Neuron (in vitro differentiated cells): ENCODE measurements at regions not wholly inside any gene's neighbourhood (a gene's known extent, or its start where the extent isn't known, plus 50 kb on each side); places are given as distances from the start of the nearest gene placed in this dataset.
"Not testable (repeated sequence)": the region's sequence is repeated elsewhere in the genome, so short reads cannot be mapped to it uniquely, and the experiment has no call there.

ENCODE experiments used
- H2AFZ ChIP-seq: one replicate; pipeline ENCODE4 v1.6.1; 2013; ENCODE audit warnings: low read depth, mild to moderate bottlenecking, inconsistent platforms, low read length, moderate library complexity
- H3K27me3 ChIP-seq: one replicate; pipeline ENCODE4 v1.6.1; 2013; ENCODE audit warnings: low read length; ENCODE audit not compliant: insufficient read depth
- H3K36me3 ChIP-seq: one replicate; pipeline ENCODE4 v1.6.1; 2013; ENCODE audit warnings: low read length; ENCODE audit not compliant: insufficient read depth
- H3K4me1 ChIP-seq: one replicate; pipeline ENCODE4 v1.6.1; 2013; ENCODE audit warnings: low read length; ENCODE audit not compliant: insufficient read depth
- H3K4me3 ChIP-seq: 2 replicates; pipeline ENCODE4 v1.5.1; 2013; ENCODE audit warnings: mild to moderate bottlenecking, low read length, moderate library complexity
- H3K9me3 ChIP-seq: one replicate; pipeline ENCODE4 v1.6.1; 2013; ENCODE audit warnings: low read length

DNA sequence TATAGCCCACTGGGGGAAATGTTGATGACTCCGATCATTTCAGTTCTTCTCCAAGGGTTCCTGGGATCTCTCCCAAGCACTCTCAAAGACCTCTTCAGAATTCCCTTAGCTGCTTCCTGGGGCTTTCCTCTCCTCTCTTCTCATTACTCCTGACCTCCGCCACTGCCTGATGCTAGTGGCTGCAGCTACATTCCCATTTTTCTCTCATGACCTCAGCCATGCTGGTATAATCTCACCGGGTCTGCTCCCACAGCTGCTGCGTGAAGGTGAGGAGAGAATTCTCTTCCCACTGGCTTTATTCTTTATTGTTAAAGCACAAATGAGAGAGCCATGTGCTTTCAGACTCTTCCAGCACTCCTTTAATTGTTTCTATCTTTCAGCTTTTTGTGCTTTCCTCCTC is 312.0 kb upstream of the ETAA1 start:
- H3K36me3 ChIP-seq, result no peaks in the 10 kb centered on the region
- H3K27me3 ChIP-seq, result no peaks in the 10 kb centered on the region
- H3K9me3 ChIP-seq, result no peaks in the 10 kb centered on the region
- no peak overlapping the region for H3K4me3 ChIP-seq
- H2AFZ ChIP-seq, result no peak overlapping the region
- no peaks in the 10 kb centered on the region for H3K4me1 ChIP-seq

DNA sequence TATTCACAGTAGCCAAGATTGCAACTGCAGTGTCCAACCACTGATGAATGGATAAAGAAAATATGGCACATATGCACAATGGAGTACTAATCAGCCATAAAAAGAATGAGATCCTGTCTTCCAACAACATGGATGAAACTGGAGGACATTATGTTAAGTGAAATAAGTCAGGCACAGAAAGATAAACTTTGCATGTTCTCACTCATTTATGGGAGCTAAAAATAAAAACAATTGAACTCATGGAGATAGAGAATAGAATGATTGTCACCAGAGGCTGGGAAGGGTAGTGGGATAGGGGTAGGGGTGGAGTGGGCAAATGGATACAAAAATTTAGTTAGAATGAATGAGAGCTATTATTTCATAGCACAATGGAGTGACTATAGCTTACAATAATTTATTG is 305.5 kb upstream of the ETAA1 start:
- Histone ChIP-seq H3K4me3 (no peak overlapping the region), H3K36me3 (no peaks in the 10 kb centered on the region), H3K9me3 (no peaks in the 10 kb centered on the region), H3K4me1 (no peaks in the 10 kb centered on the region), H2AFZ (no peak overlapping the region), H3K27me3 (no peaks in the 10 kb centered on the region)

DNA sequence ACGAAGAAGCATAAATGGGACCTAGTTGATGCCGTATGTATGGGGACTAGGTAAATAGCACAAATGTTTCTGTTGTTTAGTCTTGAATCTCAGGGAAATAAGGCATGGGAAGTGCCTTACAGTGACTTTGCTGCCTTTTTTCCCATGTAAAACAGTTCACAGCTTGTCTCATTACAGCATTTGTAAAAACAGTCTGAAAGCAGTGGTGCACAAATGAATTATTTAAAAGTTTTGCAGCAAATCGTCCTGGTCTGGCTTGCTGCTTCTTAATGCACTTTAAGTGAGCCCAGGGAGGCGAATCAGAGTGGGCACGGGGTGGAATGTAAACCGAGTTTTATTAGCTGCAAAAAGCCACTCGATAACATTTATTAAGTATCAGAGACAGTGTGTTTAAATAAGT is 302.0 kb upstream of the ETAA1 start:
- H3K4me3 ChIP-seq, result no peak overlapping the region
- H3K9me3 ChIP-seq, result no peaks in the 10 kb centered on the region
- H3K27me3 ChIP-seq, result no peaks in the 10 kb centered on the region
- H3K36me3 ChIP-seq, result no peaks in the 10 kb centered on the region
- no peaks in the 10 kb centered on the region for H3K4me1 ChIP-seq
- H2AFZ ChIP-seq, result no peak overlapping the region

DNA sequence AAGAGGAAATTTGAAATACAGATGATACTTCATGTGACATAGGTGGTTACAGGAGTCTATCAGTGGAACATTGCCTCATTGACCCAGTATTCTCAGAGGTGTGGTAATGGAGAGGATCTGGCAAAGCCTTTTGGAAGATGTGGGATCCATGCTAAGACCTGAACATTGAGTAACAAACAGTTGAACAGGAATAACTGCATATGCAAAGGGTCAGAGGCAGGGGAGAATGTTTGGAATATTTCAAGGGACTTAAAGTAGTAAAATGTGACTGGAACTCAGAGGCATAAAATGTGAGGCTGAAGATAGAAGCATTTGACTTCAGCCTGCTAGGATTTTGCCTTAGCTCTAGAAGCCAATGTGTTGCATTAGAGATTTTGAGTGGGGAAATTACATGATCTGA is 300.2 kb upstream of the ETAA1 start:
- H3K4me1 ChIP-seq, result no peaks in the 10 kb centered on the region
- no peaks in the 10 kb centered on the region for H3K27me3 ChIP-seq
- no peak overlapping the region for H2AFZ ChIP-seq
- H3K36me3 ChIP-seq, result no peaks in the 10 kb centered on the region
- no peak overlapping the region for H3K4me3 ChIP-seq
- H3K9me3 ChIP-seq, result no peaks in the 10 kb centered on the region

DNA sequence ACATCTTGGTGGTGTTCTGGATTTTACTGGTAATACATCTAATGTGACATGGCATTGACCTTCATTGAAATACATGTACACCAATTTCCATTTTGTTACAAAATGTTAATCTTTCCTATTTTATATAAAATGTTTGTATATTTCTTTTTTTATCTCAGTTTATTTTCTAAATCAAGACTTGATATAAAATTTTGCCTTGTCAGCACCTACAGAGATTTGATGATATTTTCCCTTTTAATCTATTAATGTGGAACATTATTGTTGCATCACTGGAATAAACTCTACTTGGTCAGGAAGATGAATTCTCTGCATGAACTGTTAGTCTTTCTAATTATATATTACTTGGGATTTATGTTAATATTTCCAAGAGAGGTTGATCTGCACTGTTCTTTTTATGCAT is 294.0 kb upstream of the ETAA1 start:
- Histone ChIP-seq H3K27me3 (no peaks in the 10 kb centered on the region), H3K4me3 (no peak overlapping the region), H3K9me3 (no peaks in the 10 kb centered on the region), H3K4me1 (no peaks in the 10 kb centered on the region), H3K36me3 (no peaks in the 10 kb centered on the region), H2AFZ (no peak overlapping the region)

DNA sequence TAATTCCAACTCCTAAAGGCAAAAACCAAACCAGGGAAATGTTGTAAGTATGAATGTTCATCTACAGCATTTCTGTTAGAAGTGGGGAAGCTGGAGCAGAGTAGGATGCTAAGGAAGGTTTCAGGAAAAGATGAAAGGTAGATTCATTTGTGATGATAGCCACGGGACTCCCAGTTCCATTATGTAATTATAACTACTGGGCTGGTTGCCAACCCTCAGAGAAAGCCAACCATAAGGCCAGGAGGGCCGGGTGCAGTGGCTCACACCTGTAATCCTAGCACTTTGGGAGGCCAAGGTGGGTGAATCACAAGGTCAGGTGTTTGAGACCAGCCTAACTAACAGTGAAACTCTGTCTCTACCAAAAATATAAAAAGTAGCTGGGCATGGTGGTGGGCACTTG is 288.9 kb upstream of the ETAA1 start:
- Histone ChIP-seq H2AFZ (no peak overlapping the region), H3K4me3 (no peak overlapping the region), H3K27me3 (no peaks in the 10 kb centered on the region), H3K36me3 (no peaks in the 10 kb centered on the region), H3K4me1 (no peaks in the 10 kb centered on the region), H3K9me3 (no peaks in the 10 kb centered on the region)

DNA sequence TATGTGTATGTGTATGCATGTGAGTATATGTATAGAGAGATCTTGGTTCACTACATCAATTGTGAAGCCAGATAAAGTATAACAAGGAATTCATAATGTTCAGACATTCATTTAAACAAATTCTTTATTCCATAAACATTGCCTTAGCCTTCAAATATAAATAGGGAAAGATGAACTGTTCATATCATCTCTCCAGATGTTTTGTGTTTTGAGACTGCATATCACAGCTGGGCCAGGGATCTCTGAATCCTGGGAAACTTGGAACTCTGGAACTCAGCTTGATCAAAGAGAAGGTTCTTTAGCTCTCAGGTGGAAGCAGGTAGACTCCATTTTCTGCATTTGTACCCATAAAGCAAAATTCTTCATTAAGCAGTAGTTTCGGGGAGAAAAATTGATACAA is 272.6 kb upstream of the ETAA1 start:
- Histone ChIP-seq H3K4me1 (no peaks in the 10 kb centered on the region), H3K27me3 (no peaks in the 10 kb centered on the region), H2AFZ (no peak overlapping the region), H3K36me3 (no peaks in the 10 kb centered on the region), H3K4me3 (no peak overlapping the region), H3K9me3 (no peaks in the 10 kb centered on the region)

DNA sequence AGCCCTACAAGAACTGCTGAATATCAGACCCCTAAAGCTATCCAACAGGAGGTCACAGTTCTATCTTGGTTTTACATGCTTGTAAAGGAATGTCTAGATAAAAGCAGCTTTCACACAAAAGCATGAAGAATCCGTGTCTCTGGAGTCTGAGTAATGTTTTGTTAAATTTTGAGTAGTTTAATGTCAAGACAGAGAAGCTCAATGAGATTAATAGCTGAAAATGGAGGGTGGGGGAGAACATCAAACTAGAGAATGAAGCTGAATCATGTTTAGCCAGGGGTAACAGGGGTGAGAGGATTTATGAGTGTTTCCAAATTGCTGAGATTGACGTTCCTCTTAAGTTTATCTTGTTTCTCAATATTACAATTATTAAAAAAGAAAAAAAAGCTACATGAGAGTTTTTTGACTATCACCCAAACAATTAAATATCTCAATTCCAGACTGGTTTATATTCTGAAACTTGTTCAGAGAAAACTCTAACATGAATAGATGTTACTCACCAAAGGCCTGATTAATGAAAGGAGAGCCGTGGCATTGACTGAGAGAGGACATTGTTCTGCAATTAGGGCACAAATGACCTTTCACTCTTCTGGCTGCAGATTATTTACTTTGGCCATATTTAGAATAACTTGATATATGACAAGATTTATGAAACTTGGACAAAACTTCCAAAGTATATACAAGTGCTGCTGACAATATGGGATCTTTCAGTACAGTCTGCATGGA is 266.4 kb upstream of the ETAA1 start:
- Histone ChIP-seq H3K4me1 (no peaks in the 10 kb centered on the region), H2AFZ (no peak overlapping the region), H3K9me3 (no peaks in the 10 kb centered on the region), H3K4me3 (no peak overlapping the region), H3K27me3 (no peaks in the 10 kb centered on the region), H3K36me3 (no peaks in the 10 kb centered on the region)

DNA sequence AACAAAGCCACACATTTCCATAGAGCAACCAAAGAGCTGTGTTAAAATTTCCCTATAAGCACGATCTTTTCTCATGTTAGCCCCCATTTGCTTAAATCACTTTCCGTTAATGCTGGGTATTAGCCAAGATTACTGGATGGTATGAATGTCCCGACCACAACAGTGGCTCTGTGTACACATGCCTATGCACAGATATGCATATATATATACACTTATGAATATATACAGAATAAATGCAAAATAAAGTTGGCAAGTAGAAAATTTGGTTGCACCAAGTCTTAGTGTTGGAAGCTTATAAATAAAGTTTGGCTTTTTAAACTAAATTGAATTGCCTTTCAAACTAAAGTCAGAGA is 265.9 kb upstream of the ETAA1 start:
- H3K9me3 ChIP-seq, result no peaks in the 10 kb centered on the region
- H3K36me3 ChIP-seq, result no peaks in the 10 kb centered on the region
- no peaks in the 10 kb centered on the region for H3K27me3 ChIP-seq

DNA sequence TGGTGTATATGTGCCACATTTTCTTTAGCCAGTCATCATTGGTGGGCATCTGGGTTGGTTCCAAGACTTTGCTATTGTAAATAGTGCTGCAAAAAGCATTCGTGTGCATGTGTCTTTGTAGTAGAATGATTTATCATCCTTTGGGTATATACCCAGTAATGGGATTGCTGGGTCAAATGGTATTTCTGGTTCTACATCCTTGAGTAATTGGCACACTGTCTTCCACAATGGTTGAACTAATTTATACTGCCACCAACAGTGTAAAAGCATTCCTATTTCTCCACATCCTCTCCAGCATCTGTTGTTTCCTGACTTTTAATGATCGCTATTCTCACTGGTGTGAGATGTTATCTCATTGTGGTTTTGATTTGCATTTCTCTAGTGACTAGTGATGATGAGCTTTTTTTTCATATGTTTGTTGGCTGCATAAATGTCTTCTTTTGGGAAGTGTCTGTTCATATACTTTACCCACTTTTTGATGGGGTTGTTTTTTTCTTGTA is 264.6 kb upstream of the ETAA1 start:
- H3K4me1 ChIP-seq, H3K36me3 ChIP-seq, H2AFZ ChIP-seq, H3K27me3 ChIP-seq, H3K9me3 ChIP-seq, H3K4me3 ChIP-seq: not testable (repeated sequence)

More for the DNA sequence above, 265.9 kb upstream of the ETAA1 start:
- no peak overlapping the region for H3K4me3 ChIP-seq
- H2AFZ ChIP-seq, result no peak overlapping the region
- H3K4me1 ChIP-seq, result no peaks in the 10 kb centered on the region

DNA sequence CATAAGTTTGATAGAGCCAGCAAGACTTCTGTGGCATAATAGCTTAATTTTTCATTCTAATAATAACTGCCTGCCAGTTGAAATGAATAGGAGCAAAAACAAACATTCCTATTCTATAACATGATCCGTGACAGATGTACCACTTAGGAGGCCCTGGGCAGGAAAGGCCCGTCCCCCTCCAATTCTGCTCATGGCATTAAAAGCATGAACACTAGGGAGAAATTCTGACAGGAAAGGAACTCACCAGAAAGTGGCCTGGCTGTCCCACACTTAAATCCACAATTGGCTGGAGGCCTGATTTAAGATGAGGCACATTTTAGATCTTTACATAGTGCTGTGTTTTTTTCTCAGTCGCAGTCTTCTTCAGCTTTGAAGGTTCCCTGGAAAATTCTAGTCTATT is 261.9 kb upstream of the ETAA1 start:
- Histone ChIP-seq H3K4me3 (no peak overlapping the region), H3K9me3 (no peaks in the 10 kb centered on the region), H3K27me3 (no peaks in the 10 kb centered on the region), H3K4me1 (no peaks in the 10 kb centered on the region), H2AFZ (no peak overlapping the region), H3K36me3 (no peaks in the 10 kb centered on the region)

DNA sequence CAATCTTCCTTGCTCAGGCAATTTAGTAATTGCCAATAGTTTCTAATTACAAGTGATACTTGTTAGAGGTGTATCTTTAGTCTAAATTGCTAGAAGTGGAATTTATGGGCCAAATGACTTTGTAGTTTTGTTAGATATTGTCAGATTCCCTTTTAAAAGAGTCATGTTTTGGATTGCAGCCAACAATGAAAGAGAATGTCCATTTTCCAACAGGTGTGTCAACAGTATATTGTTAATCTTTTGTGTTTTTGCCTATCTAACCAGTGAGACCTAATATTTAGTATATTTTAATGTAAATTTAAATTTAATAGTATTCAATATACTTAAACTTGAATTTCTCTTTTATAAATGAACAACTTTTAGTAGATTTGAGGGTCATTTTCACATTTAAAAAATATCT is 259.4 kb upstream of the ETAA1 start:
- Histone ChIP-seq H3K4me1 (no peaks in the 10 kb centered on the region), H3K4me3 (no peak overlapping the region), H3K9me3 (no peaks in the 10 kb centered on the region), H3K27me3 (no peaks in the 10 kb centered on the region), H2AFZ (no peak overlapping the region), H3K36me3 (no peaks in the 10 kb centered on the region)

DNA sequence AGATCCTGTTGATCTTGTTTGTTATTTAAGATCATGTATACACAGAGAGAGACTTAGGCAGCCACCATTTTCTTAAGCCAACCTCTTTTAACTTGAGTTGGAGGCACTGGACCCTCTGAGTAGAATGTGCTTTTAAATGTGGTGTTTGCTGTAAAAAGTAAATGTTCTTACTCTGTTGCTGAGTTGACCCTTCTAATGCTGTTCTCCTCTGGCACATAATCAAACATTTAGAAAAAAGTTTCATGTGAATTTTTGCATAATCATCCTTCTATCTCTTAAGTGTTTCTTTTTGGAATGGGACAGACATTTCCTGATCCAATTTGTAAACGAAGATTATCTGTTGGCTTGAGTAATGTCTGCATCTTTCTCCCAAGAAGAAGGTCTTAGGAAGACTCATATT is 255.1 kb upstream of the ETAA1 start:
- no peaks in the 10 kb centered on the region for H3K27me3 ChIP-seq
- no peak overlapping the region for H3K4me3 ChIP-seq
- H2AFZ ChIP-seq, result no peak overlapping the region
- H3K36me3 ChIP-seq, result no peaks in the 10 kb centered on the region
- no peaks in the 10 kb centered on the region for H3K4me1 ChIP-seq
- H3K9me3 ChIP-seq, result no peaks in the 10 kb centered on the region

DNA sequence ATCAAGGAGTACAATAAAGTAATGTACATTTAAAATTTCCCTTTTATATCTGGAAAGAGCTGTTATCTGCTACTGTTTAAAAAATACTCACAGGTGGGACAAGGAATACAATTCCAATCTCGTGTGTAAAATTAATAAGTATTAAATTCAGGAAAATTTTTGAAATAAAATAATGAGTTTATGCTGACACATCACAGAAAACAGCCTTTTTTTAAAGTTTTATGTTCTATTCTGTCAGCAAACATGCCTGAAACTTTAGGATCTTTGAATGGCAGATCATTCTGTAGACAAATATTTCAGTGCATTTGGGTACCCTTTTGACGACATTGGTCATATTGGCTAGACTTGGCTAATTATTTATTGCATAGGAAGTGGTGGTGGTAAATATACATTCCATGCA is 254.4 kb upstream of the ETAA1 start:
- Histone ChIP-seq H2AFZ (no peak overlapping the region), H3K4me3 (no peak overlapping the region), H3K27me3 (no peaks in the 10 kb centered on the region), H3K4me1 (no peaks in the 10 kb centered on the region), H3K9me3 (no peaks in the 10 kb centered on the region), H3K36me3 (no peaks in the 10 kb centered on the region)
